ENCODE measurements at regions not wholly inside any gene's neighbourhood (a gene's known extent, or its start where the extent isn't known, plus 50 kb on each side); places are given as distances from the start of the nearest gene placed in this dataset.

DNA sequence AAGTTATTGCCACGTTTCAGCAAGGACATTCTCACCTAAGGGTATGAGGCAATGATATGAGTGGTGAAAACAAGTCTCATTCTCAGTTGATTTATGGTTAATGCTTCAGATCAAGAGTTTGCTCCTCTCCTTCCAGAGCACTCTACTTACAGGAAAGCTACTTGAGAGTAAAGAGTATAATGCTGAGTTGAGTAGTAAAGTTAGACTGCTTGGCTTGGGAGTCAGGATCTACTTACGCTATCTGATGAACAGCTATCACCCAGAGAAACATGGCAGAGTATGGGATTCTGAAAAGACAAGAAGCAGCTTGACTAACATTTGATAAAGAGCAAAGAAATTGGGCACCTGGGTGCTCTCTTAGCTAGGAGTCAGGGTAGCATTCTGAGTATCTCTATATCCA is 211.8 kb downstream of the GLUD2 start:
- Mint-ChIP-seq H3K4me3 (no peak overlapping the region), H3K4me1 (peaks cover 6% of the 10 kb centered on the region), H3K27ac (no peak overlapping the region), H3K27me3 (ENCODE audit: low read depth) (peaks cover 2% of the 10 kb centered on the region), H3K9me3 (peaks cover 31% of the 10 kb centered on the region), H3K36me3 (no peaks in the 10 kb centered on the region)
- no peak for DNase-seq (ENCODE audit: low spot score in 2 of 2, unreplicated experiment in 2 of 2)
- no peak for TF ChIP-seq CTCF (IDR thresholded peaks at IDR 0.05; ENCODE audit: unreplicated experiment)

DNA sequence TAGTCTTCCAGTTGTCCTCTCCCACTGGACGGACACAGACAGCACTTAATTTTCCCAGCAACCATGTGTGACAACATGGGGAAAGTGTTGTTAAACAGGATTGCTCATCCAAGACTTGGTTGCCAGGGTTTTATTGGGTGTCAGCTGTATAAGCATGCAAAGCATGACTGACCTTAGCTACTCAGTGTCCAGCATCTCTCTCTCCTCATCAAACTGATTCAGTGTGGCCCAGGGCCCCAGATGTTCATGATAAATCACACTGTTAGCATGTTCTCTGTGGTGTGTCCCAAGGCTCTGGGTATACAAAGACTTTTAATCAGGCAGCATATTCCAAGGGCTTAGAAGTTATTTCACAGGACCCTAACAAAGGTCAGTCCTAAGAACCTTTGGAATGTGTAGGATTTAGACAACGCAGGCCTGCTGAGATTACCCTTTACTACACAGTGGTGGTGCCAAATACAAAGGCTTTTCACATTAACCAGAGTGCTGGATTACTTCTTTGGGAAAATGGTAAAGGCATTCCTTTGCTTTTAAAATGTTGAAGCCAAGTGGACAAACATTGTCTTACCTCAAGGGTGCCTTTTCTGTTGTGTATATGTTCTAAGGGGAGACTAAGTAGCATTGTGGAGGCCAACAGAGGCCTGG is 213.3 kb downstream of the GLUD2 start:
- no peaks in the 10 kb centered on the region for H3K36me3 Mint-ChIP-seq
- H3K27me3 Mint-ChIP-seq (ENCODE audit: low read depth): peaks cover 2% of the 10 kb centered on the region
- DNase-seq (ENCODE audit: low spot score in 2 of 2, unreplicated experiment in 2 of 2): no peak
- peaks cover 6% of the 10 kb centered on the region for H3K4me1 Mint-ChIP-seq
- H3K9me3 Mint-ChIP-seq: peaks cover 29% of the 10 kb centered on the region
- H3K4me3 Mint-ChIP-seq: no peak overlapping the region
- no peak overlapping the region for H3K27ac Mint-ChIP-seq
- TF ChIP-seq CTCF (IDR thresholded peaks at IDR 0.05; ENCODE audit: unreplicated experiment): no peak

DNA sequence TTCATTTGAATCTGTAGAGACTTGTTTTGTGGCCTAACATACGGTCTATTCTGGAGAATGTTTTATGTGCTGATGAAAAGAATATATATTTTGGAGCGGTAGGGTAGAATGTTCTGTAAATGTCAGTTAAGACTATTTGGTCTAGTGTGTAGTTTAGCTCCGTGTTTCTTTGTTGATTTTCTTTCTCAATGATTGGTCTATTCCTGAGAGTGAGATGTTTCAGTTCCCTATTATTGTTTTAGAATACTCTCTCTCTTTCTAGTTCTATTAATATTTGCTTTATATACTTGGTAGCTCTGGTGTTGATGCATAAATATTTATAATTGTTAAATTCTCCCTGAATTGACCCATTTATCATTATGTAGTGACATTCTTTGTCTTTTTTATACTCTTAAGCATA is 236.5 kb downstream of the GLUD2 start:
- no peak for TF ChIP-seq CTCF (IDR thresholded peaks at IDR 0.05; ENCODE audit: unreplicated experiment)
- H3K36me3 Mint-ChIP-seq: no peaks in the 10 kb centered on the region
- no peaks in the 10 kb centered on the region for H3K27me3 Mint-ChIP-seq (ENCODE audit: low read depth)
- no peak overlapping the region for H3K27ac Mint-ChIP-seq
- DNase-seq (ENCODE audit: low spot score in 2 of 2, unreplicated experiment in 2 of 2): no peak
- no peak overlapping the region for H3K4me3 Mint-ChIP-seq
- H3K4me1 Mint-ChIP-seq: no peaks in the 10 kb centered on the region
- peaks cover 66% of the 10 kb centered on the region for H3K9me3 Mint-ChIP-seq

GRCh38 chrX:121298499-121298898 is 251.1 kb downstream of the GLUD2 start:
- H3K36me3 Mint-ChIP-seq: no peaks in the 10 kb centered on the region
- no peak overlapping the region for H3K27ac Mint-ChIP-seq
- H3K4me1 Mint-ChIP-seq: no peaks in the 10 kb centered on the region
- DNase-seq (ENCODE audit: low spot score in 2 of 2, unreplicated experiment in 2 of 2): no peak
- H3K27me3 Mint-ChIP-seq (ENCODE audit: low read depth): peaks cover 3% of the 10 kb centered on the region
- peaks cover 31% of the 10 kb centered on the region for H3K9me3 Mint-ChIP-seq
- H3K4me3 Mint-ChIP-seq: no peak overlapping the region
- TF ChIP-seq CTCF (IDR thresholded peaks at IDR 0.05; ENCODE audit: unreplicated experiment): no peak

DNA sequence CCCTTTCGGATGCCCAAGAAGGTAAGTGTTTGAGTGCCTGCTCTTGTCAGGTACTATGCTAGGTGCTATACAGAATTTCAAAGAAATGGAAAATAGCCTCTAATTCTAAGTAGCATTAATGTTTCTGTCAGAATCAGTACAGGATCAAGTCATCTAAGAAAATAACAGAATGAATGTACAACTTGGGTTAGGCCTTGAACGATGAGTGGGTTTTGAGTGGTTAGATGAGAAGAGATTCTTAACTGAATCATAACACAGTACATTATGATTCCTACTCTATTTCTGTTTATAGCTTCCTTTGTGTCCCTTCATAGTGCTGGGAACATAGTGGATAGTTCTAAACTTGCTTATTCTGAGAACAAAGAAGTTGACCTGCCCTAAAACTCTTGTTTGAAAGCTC is 253.9 kb downstream of the GLUD2 start:
- TF ChIP-seq CTCF (IDR thresholded peaks at IDR 0.05; ENCODE audit: unreplicated experiment): no peak
- Mint-ChIP-seq H3K9me3 (peaks cover 31% of the 10 kb centered on the region), H3K4me1 (no peaks in the 10 kb centered on the region), H3K27me3 (ENCODE audit: low read depth) (no peaks in the 10 kb centered on the region), H3K27ac (no peak overlapping the region), H3K36me3 (no peaks in the 10 kb centered on the region), H3K4me3 (no peak overlapping the region)
- DNase-seq (ENCODE audit: low spot score in 2 of 2, unreplicated experiment in 2 of 2): no peak

DNA sequence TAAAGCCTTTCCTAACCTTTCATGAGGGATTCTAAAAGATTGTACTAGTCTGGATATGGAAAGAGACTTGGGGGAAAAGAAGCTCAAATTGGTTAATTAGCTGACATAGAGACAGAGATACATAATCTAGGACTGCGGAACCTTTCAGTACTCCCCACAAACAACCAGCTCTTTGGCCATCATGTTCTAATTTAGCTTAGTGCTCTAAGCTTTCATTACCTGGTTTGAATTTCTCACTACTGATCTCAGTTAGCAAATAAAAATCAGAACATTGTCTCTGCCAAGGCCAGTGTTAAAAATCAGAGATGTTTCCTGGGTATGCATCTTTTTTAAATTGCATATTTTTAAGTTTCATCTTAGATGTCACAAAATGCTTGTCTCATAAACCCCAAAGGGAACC is 254.4 kb downstream of the GLUD2 start:
- no peak overlapping the region for H3K4me3 Mint-ChIP-seq
- no peaks in the 10 kb centered on the region for H3K27me3 Mint-ChIP-seq (ENCODE audit: low read depth)
- no peak overlapping the region for H3K27ac Mint-ChIP-seq
- DNase-seq (ENCODE audit: low spot score in 2 of 2, unreplicated experiment in 2 of 2): no peak
- peaks cover 31% of the 10 kb centered on the region for H3K9me3 Mint-ChIP-seq
- no peak for TF ChIP-seq CTCF (IDR thresholded peaks at IDR 0.05; ENCODE audit: unreplicated experiment)
- no peaks in the 10 kb centered on the region for H3K4me1 Mint-ChIP-seq
- H3K36me3 Mint-ChIP-seq: no peaks in the 10 kb centered on the region

All from mesothelial cell of epicardium (in vitro differentiated cells).